GM20000 (cell line): ENCODE measurements at regions not wholly inside any gene's neighbourhood (a gene's known extent, or its start where the extent isn't known, plus 50 kb on each side); places are given as distances from the start of the nearest gene placed in this dataset.

ENCODE experiments used
- DNase-seq: peaks from one replicate; pipeline ENCODE4 v3.0.0; 2012; ENCODE audit warnings: low spot score
- CTCF ChIP-seq: IDR thresholded peaks from 2 replicates; pipeline ENCODE4 v1.5.1; 2012; ENCODE audit warnings: mild to moderate bottlenecking, control low read depth; ENCODE audit errors: extremely low read depth, missing control alignments

- no peak for TF ChIP-seq CTCF
Observed at GRCh38 chr4:136516371-136516770, 1015.9 kb downstream of the PCDH18 start.

GRCh38 chr4:136505020-136505419 is 1027.3 kb downstream of the PCDH18 start:
- TF ChIP-seq CTCF: no peak
- DNase-seq: no peak

More at GRCh38 chr4:136516371-136516770, 1015.9 kb downstream of the PCDH18 start:
- no peak for DNase-seq

- DNase-seq: no peak
Observed at GRCh38 chr4:136495851-136496250, 1036.4 kb downstream of the PCDH18 start.

GRCh38 chr4:136495076-136495475 is 1037.2 kb downstream of the PCDH18 start:
- DNase-seq: no peak
- no peak for TF ChIP-seq CTCF

More at GRCh38 chr4:136495851-136496250, 1036.4 kb downstream of the PCDH18 start:
- TF ChIP-seq CTCF: no peak

- TF ChIP-seq CTCF: no peak
- DNase-seq: no peak
Observed at GRCh38 chr4:136489101-136489500, 1043.2 kb downstream of the PCDH18 start.

- no peak for TF ChIP-seq CTCF
- DNase-seq: no peak
Observed at GRCh38 chr4:136484996-136485395, 1047.3 kb downstream of the PCDH18 start.

- TF ChIP-seq CTCF: no peak
- no peak for DNase-seq
Observed at GRCh38 chr4:136476753-136477152, 1055.5 kb downstream of the PCDH18 start.
